Fibroblast of skin of right quadriceps (primary cell): ENCODE measurements at regions not wholly inside any gene's neighbourhood (a gene's known extent, or its start where the extent isn't known, plus 50 kb on each side); places are given as distances from the start of the nearest gene placed in this dataset.
"Not testable (repeated sequence)": the region's sequence is repeated elsewhere in the genome, so short reads cannot be mapped to it uniquely, and the experiment has no call there.

ENCODE experiments used
- DNase-seq: peaks from one replicate; pipeline ENCODE4 v3.0.0-alpha.2; 2013

DNA sequence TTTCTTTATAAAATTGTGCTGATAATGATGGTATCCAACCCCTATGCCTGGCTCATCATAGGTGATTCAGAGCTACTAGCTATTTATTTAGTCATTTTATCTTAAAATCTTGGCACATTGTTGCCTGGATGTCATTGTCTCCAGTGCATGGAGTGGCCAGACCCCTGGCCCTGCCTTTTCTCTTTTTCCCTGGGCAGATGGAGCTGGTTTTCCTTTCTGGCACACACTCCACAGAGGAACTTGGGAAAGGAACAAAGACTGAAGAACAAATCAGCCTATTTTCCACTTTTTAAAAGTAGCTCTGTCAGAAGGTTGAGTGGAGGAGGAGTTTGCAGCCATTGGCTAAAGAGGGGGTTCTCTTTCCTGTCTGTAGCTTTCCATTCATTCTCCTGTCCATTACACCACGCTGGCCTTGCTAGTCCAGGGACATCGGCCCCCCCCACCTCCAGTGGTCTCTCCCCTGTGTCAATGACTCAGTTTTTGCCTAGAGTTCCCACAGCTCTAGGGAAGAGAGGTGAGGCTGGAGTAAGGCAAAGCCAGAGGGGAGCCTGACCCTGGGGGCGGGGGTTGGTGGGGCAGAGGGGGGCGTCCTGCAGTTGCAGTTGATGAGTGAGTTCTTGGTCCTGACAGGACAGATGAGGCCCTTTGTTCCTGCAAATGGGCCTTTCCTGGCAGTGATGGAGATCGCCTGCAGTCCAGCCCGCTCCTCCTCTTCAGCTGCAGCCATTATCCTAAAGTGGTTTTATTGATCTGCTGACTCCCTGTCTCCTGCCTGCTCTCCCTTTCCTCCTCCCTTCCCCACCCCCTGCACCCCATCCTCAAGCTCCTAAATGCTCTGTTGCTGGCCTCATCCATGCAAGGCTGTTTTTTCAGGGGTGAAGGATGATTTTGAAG, 774.5 kb downstream of the DHX35 start:
- DNase-seq, result no peak

DNA sequence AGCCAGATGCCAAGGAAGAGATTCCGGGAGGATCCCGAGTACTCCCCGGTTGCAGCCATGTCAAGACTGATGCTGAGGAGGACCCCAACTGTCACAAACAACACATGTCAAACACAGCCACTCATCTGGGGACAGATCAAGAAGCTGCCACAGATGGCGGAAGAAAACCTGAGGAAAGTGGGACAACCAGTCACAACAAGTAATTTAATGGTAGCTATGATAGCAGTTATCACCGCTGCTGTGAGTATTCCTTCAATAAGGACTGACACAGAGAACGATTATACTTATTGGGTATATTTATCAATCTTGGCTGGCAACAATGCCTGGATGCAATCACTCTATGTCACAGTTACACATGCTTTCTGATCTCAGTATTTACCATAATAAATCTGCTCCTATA, 763.4 kb downstream of the DHX35 start:
- not testable (repeated sequence) for DNase-seq

DNA sequence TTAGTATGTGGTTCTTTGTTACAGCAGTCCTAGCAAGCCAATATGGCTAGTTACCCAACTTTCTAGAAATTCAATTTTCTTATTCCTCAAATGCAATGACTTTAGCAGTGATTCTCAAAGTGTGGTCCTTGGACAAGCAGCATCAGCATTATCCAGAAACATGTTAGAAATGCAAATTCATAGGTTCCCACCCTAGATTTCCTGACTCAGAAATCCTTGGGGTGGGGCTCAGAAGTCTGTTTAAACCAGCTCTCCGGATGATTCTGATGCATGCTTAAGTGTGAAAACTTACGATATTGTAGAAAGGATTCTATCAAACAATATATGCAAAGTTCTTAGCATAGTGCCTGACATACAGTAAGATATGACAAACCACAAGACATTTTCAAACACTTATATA, 757.1 kb downstream of the DHX35 start:
- DNase-seq, result no peak

DNA sequence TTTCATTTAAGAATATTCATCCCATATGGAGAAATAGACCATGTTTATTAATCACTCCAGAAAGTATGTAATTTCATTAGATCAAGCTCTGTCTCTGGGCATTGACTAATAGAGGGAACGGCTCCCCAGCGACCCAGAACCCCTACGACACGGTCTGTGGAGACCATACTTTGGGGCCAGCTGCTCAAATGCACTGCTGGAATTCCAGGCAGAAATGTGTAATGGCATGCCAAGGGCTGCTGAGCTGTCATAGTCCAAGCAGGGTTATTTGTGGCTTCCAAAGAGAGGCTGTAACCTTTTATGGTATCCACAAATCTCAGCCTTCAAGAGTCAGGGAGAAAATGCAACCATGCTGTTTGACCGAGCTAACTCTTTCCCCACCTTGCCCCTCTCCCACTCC, 755.8 kb downstream of the DHX35 start:
- peak; percentile 55 for DNase-seq

DNA sequence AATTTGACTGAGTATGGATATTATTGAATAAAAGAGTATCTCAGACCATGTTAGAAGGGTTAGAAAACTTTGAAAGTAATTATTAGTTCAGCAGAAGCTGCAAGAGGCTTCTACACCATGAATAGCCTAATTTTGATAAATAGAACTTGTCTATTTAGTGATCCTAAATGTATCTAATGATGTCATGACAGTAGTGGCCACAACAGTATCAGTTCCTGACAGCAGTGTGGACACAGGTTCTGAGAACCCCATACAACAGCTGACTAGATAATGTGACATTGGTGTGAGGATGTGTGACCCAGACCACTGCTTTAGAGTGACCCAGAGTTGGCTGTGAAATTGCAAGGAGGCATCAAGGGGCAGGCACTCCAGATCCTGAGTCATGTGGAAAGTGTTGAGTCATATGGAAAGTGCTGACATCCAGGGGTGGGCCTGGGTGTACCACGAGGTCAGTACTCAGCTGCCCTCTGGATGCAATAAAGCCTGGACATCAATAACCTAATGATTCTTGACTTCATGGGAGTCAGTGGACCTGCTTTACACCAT, 754.7 kb downstream of the DHX35 start:
- peak; percentile 5 for DNase-seq

DNA sequence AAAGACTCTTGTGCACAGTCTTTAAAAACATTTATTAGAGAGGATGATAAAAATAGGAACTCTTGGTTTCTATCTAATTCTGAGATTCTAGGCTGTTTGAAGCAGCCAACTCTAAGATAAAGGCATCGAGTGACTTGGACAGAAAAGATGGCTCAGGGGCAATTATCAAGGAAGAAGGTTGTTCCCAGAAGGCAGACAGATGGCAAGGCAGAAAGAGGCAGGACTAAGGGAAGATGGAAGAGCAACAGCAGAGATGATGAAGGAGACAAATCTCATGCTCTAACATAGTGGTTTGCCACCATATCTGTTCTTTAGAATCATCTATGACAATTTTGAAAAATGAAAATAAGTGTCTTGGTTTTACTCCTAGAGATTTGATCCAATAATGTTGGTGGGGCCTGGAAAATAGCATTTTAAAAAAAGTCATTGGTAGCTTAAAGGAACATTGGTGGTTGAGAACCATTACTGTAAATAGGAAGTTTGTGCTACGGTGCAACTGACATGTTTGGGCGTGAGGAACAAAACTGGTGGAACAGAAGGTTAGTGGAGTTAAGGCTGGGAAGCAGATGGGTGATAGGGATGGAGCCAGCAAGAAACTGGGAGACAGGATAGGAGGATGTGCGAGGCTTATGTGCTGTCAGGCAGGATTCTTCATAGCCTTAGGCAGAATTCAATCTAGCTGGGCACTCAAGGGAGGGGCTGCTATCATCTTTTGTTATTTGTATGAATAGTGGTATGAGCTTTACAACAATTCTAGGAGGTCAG, 751.1 kb downstream of the DHX35 start:
- no peak for DNase-seq

DNA sequence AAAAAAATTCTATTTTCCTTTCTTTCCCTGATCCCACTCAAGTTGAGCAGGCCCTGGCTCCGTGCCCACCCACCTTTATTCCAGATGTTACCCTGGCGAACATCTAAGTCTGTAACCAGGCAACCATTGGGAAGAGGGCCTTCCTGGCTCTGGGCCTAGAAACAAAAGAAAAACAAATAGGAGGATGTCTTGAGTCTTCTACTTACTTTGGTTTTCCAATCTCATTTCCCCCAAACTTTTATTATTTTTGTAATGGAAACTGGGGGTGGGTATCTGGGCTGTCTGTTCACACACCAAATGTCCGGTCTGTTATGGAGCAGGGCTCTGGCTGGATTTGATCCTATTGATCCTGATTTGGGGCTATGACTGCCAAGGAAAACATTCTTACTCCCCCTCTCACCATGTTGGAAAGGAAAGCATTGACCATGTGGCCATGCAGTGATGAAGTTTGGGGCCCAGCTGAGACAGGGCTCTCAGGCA, 744.1 kb downstream of the DHX35 start:
- peak; percentile 10 for DNase-seq

DNA sequence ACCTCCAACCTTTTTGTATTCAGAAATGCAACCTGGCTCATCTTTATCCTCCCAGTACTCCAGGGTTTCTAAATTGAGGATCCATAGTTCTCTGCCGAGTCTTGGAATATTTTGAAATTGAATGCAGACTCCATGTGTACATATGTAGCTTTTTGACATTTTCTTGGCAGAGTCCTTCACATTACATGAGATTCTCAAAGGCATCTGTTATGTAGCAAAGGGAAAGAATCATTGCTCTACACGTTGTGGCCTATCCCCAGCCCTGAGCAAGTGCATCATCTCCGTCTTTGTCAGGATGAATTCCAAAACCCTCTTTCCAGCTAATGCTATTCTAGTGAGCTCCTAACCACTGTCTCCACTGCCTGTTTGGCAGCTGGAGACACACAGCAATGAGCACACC, 742.9 kb downstream of the DHX35 start:
- no peak for DNase-seq

DNA sequence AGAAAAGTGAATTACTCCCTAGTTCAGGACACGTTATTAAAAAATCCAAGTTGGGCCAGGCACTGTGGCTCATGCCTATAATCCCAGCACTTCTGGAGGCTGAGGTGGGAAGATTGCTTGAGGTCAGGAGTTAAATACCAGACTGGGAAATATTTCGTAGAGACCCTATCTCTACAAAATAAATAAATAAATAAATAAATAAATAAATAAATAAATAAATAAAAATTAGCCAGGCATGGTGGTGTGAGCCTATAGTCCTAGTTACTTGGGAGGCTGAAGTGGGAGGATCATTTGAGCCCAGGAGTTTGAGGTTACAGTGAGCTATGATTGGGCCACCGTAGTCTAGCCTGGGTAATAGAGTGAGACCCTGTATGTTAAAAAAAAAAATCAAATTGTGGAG, 741.2 kb downstream of the DHX35 start:
- DNase-seq, result not testable (repeated sequence)

DNA sequence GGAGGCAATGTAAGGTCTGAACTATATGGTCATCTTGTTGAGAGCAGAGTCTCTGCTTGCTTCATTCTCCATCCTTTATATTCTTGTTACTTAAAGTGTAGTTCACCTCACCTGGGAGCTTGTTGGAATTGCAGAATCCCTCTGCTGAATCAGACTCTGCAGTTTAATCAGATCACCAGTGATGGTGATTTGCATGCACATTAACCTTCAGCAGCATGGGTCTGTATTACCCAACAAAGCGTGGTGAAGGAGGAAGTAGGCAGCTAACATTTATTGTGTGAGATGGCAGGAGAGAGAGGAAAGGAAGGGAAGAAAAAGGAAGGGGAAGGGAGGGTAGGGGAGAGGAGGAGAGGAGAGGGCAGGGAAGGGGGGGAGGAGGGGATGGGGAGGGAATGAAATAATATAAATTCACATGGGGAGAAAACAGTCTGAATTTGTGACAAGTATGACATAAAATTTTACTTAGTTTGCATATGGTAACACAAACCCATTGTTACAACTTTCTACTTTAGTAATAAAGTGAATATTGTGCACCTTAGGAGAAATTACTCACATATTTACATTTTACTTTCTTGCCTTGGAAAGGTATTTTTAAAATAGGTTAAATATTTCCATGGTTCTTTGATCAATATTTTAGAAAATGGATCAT, 740.7 kb downstream of the DHX35 start:
- no peak for DNase-seq

DNA sequence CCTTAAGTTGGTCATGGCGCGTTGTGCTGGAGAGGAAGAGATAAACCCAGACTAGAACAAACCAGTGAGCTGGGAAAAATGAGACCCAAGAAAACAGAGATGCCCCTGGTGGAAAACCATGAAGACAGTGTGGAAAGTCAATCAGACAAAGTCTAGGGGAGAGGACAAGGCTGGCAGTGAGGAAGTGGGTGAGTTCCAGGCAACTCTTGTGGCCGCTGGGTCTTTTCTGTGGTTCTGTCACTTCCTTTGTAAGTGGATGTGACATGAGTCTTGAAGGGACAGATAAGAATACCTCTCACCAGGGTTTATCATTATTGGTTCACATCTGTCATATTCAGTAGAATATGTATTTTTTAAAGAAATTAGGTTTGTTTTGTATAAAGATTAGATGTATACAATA, 738.4 kb downstream of the DHX35 start:
- no peak for DNase-seq

DNA sequence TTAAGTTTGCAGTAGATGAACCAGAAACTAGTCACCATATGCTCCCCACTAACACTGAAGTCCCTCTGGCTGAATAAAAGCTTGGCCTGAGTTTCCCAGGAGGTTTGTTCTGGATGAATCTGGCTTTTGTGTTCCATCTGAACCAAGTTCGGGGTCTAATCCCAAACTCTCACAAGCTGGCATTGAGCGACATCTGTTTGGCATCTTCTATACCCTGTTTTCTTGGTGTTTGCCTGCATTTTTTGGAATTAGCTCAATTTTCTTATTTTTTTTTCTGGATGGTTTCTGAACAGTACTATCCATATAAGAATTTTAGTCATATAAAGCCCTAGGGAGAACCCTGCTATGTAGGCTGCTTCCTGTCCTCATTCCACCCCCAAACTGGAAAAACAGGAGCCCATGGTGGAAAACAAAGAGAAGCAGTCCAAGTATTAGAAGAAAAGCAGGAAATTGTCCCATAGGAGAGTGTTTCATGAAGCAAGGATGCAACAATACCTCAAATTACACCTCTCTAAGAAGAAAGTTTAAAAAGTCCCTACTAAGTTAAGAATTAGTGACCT, 737.1 kb downstream of the DHX35 start:
- DNase-seq, result no peak

DNA sequence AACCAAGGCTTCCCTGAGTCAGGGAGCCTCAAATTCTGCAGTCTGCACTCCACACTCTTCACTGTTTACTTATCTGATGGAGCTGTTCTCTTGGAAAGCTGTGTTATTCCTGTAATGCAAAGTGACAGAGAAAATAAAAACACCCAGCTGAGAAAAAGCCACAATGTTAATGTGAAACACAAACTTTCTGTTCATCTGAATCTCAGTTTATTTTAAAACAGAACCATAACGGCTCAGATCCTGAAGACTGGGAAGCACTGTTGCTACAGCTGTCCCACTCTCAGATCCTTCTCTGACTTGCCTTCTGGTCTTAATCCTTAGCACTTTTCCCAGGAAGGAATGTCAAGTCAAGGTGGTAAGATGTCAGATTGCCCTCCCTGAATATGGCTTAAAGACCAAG, 736.6 kb downstream of the DHX35 start:
- DNase-seq, result no peak

DNA sequence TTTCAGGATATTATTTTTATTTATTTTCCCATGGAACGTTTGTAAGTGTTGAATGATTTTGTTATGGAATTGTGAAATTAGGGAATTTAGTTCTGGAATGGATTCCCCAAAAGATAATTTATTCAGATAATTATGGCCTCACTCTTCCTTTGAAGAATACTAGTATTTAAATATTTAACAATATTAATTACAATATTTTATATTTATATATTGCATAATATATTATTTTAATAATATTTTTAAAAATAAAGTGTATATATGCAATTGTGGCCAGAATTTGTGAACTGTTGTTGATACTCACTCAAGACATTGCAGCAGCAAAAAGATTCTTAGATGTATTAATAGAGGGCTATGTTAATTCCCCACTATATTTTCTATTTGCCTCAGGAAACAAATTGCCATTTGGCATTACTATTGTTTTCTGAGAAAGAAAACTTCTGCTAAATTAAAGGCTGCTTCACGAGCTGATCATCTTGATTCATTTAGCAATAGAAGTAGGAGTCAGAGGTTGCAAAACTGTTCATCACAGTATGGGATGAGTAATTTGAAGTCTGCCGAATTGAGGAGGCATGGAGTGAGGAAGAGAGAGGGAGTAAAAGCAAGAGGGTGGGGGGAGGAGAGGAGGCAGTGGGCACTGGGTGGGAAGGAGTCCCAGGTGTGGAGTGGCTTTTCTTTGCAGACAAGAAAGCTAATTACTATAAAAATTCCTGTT, 729.2 kb downstream of the DHX35 start:
- DNase-seq, result peak; percentile 7

DNA sequence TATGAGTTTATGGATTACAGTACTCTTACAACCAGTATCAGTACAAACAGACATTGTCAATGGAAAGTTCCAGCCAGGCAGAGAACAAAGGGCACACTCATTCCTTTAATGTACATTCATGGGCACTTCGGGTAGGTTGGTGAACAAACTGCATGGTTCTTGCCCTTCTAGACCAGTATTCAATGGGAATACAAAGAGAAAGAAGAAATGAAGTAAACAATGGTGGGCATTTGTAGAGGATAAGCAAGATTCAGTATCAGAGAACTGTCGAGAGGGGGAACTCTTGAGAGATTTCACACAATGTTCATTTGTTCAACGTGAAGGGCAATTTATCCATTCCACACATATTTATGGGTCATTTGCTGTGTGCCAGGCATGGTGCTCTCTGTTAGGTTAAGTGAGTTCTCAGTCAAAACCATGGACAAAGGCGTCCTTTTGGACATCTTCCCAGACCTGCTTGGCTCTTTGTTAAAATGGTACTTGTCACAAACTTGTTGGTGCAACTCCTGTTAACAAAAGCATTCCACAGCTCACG, 714.8 kb downstream of the DHX35 start:
- no peak for DNase-seq

DNA sequence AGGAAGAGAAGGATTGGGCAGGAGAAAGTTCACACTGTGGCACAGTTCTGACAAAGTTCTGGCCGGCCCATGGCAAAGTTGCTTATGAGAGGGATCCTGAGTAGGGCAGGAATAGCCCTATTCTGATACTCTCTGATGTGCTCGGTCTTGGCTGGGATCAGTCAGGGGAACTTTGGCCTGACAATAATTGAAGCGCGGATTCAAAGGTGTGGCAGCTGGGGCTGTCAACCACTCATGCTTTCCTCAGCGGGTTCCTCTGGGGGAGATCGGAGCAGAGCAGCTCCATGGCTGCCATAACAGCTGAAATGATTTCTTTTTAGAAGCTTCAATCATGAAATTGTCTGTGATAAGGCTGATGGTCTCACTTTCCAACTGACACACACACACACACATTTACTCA, 714.1 kb downstream of the DHX35 start:
- no peak for DNase-seq

DNA sequence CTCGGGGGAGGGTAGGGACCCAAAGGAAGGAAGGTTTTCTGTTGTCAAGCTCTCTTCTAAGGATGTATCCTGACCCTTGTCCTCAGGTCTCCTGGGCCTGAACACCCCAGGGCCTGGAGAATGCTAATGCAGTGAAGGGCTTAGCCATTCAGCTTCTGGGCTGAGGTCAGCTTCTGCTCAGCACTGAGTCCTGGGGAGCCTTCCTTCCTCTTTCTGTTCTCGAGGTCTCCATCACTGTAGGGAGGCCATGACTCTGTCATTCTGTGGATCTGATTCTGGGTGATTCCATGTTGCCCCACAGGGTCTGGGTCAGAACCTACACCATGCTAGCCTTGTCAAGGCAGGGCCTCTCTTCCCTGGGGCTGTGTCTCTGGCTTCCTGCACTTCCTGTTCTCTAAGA, 712.7 kb downstream of the DHX35 start:
- no peak for DNase-seq

DNA sequence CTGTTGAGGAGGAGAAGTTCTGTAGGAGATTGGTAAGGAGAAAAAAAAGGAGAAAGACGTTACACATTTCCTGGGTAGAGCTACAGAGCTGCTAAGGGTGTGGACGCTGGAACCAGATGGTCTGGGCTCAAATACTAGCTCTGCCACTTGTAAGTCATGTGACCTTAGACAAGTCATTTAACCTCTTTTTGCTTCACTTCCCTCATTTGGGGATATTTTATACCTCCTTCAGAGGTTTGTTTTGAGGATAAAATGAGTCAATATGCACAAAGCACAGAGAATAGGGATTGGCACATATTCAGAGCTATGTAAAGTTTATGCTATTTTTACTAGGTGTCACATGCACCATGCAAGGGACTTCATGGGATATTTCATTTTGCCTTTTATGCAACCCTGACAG, 708.8 kb downstream of the DHX35 start:
- no peak for DNase-seq

DNA sequence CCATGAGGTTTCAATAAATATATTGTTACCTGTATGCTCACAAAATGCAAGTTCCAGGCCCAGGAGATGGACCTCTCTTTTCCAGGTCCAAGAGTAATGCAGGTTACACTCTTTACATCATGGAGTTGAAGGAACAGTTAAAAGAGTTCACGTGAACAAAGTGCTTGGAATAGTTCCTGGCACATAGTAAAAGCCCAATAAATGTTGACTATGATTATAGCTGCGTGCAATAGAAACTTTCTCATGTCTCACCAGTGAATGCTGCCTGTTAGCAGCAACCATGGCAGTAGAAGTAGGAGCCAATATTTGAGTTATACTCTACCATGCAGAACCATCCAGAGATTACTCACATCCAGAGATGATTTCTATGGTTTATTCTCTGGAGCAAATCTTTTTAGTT, 707.5 kb downstream of the DHX35 start:
- no peak for DNase-seq

DNA sequence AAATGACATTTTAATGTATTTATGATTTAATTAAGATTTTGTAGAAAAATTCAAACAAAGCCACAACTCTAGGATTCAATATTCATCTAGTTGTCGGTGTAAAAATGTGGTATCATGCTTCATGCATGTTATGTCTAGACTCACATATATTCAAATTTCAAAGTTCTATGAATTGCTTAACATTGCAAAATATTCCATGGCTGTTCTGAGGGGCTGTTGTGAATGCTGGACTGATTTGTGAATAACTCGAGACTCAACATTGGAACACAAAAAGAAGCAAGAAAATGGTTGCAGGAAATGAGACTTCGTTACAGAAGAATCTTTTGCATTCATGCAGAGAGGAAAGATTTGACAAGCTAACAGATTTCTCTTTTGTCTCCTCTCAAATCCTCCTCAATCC, 705.9 kb downstream of the DHX35 start:
- DNase-seq, result no peak

DNA sequence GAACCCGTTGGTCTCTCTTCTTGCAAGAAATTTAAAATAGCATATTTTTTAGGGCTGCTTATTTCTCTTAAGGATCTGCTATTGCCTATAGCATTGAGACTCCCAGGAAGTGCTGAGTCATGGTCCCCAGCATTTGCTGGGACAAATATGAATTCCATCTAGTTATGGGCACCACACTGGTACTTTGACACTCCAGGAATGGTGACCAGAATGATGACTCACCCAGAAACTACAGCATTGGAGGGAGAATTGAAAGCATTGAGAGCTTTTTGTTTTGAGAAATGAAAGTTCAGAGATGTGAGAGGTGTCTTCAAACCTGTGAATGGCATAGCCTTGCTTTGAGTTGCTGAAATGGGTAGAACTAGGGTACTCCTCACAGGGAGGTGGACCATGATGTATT, 699.7 kb downstream of the DHX35 start:
- peak; percentile 69 for DNase-seq

DNA sequence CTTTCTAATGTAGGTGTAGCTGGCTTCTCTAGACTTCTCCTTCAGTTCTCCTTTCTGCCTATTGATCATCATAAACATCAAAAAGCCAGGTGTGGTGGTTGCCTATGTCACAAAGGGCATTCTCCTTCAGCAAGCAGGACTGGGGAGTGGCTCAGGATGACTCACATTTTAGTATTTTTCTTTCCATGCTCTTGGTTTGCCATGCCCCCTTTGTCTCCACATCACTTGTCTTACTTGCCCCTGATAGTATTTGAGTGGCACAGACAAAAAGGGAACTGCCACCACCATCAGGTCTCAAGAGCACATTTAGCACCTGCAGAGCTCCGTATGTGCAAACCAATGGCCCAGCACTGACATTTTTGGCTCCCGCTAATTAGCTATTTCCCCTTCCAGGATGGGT, 698.8 kb downstream of the DHX35 start:
- DNase-seq, result no peak
